ENCODE measurements at regions not wholly inside any gene's neighbourhood (a gene's known extent, or its start where the extent isn't known, plus 50 kb on each side); places are given as distances from the start of the nearest gene placed in this dataset.

DNA sequence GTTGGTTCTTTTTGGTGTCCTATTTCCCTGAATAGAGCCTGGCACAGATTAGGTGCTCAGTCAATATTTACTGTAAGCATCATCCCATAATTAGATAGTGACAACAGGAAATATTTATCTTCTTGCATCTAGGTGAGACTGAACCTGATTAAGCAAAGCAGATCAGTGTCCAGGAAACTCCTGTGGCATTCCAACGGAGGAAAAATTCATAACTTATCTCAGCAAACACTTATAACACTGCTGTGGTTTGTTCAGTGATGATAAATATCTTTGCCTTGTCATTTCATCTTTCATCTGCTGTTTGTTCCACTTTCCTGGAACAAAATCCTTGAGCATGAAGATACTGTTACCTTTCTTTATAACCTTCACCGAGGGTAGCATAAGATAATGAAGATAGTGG lies 1160.3 kb upstream of the AUTS2 start:
- TF ChIP-seq, protein P1, sequence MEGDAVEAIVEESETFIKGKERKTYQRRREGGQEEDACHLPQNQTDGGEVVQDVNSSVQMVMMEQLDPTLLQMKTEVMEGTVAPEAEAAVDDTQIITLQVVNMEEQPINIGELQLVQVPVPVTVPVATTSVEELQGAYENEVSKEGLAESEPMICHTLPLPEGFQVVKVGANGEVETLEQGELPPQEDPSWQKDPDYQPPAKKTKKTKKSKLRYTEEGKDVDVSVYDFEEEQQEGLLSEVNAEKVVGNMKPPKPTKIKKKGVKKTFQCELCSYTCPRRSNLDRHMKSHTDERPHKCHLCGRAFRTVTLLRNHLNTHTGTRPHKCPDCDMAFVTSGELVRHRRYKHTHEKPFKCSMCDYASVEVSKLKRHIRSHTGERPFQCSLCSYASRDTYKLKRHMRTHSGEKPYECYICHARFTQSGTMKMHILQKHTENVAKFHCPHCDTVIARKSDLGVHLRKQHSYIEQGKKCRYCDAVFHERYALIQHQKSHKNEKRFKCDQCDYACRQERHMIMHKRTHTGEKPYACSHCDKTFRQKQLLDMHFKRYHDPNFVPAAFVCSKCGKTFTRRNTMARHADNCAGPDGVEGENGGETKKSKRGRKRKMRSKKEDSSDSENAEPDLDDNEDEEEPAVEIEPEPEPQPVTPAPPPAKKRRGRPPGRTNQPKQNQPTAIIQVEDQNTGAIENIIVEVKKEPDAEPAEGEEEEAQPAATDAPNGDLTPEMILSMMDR (IDR thresholded peaks at IDR 0.05; ENCODE audit: insufficient read depth, low read depth, low read length), result no peak
- TF ChIP-seq EZH2 (IDR thresholded peaks at IDR 0.05; ENCODE audit: insufficient read depth, low read length), result no peak

Measured in astrocyte (in vitro differentiated cells and primary cell).